ENCODE measurements at regions not wholly inside any gene's neighbourhood (a gene's known extent, or its start where the extent isn't known, plus 50 kb on each side); places are given as distances from the start of the nearest gene placed in this dataset.

GRCh38 chr16:52054326-52054725, 492.6 kb downstream of the TOX3 start:
- intact Hi-C loops (cut with micrococcal nuclease), result no loop called here

GRCh38 chr16:52052818-52053217, 494.1 kb downstream of the TOX3 start:
- intact Hi-C loops (cut with micrococcal nuclease), result no loop called here

- intact Hi-C loops (cut with micrococcal nuclease), result no loop called here
These were observed 495.4 kb downstream of the TOX3 start for GRCh38 chr16:52051414-52052172.

- intact Hi-C loops (cut with micrococcal nuclease), result no loop called here
These were observed 496.5 kb downstream of the TOX3 start for GRCh38 chr16:52050418-52050817.

- intact Hi-C loops (cut with micrococcal nuclease), result no loop called here
These were observed 511.5 kb downstream of the TOX3 start for GRCh38 chr16:52035436-52035835.

- intact Hi-C loops (cut with micrococcal nuclease), result no loop called here
These were observed 512.1 kb downstream of the TOX3 start for GRCh38 chr16:52034830-52035229.

- intact Hi-C loops (cut with micrococcal nuclease), result no loop called here
These were observed 513.0 kb downstream of the TOX3 start for GRCh38 chr16:52033992-52034391.

- intact Hi-C loops (cut with micrococcal nuclease), result no loop called here
These were observed 524.0 kb downstream of the TOX3 start for GRCh38 chr16:52022980-52023379.

- intact Hi-C loops (cut with micrococcal nuclease), result no loop called here
These were observed 524.8 kb downstream of the TOX3 start for GRCh38 chr16:52022177-52022576.

GRCh38 chr16:52016387-52016786, 530.6 kb downstream of the TOX3 start:
- intact Hi-C loops (cut with micrococcal nuclease), result no loop called here

- intact Hi-C loops (cut with micrococcal nuclease), result no loop called here
These were observed 541.4 kb downstream of the TOX3 start for GRCh38 chr16:52005551-52005950.

- intact Hi-C loops (cut with micrococcal nuclease), result no loop called here
These were observed 542.6 kb downstream of the TOX3 start for GRCh38 chr16:52004343-52004742.

GRCh38 chr16:52002026-52002425, 544.9 kb downstream of the TOX3 start:
- intact Hi-C loops (cut with micrococcal nuclease), result no loop called here

GRCh38 chr16:51996516-51996915, 550.4 kb downstream of the TOX3 start:
- intact Hi-C loops (cut with micrococcal nuclease), result no loop called here

- intact Hi-C loops (cut with micrococcal nuclease), result no loop called here
These were observed 552.3 kb downstream of the TOX3 start for GRCh38 chr16:51994597-51994996.

- intact Hi-C loops (cut with micrococcal nuclease), result no loop called here
These were observed 557.2 kb downstream of the TOX3 start for GRCh38 chr16:51989637-51990230.

GRCh38 chr16:51988977-51989376, 558.0 kb downstream of the TOX3 start:
- intact Hi-C loops (cut with micrococcal nuclease), result no loop called here

- intact Hi-C loops (cut with micrococcal nuclease), result no loop called here
These were observed 559.4 kb downstream of the TOX3 start for GRCh38 chr16:51987519-51987918.

- intact Hi-C loops (cut with micrococcal nuclease), result no loop called here
These were observed 560.2 kb downstream of the TOX3 start for GRCh38 chr16:51986717-51987116.

- intact Hi-C loops (cut with micrococcal nuclease), result no loop called here
These were observed 560.6 kb downstream of the TOX3 start for GRCh38 chr16:51986301-51986700.

GRCh38 chr16:51985126-51985525, 561.8 kb downstream of the TOX3 start:
- intact Hi-C loops (cut with micrococcal nuclease), result no loop called here

- intact Hi-C loops (cut with micrococcal nuclease), result no loop called here
These were observed 562.5 kb downstream of the TOX3 start for GRCh38 chr16:51984395-51984794.

Measured in T-helper 1 cell treated with Interleukin-12 subunit alpha and Interleukin-12 subunit beta and Interleukin-4 antibody, amounts not matched to agents 30 ng/mL and 1 ng/mL, for 36 hours (primary cell).